K562 (cell line): ENCODE measurements at regions not wholly inside any gene's neighbourhood (a gene's known extent, or its start where the extent isn't known, plus 50 kb on each side); places are given as distances from the start of the nearest gene placed in this dataset.

Experiments used
- ATAC-seq: fragments of 200-7000 bp; cut with Tn5 transposase; 3 replicates; pipeline ENCODE4 v1.9.1; 2020; ENCODE audit warnings: moderate library complexity
- BruUV-seq: library from RNA; stranded (reverse); fragments of 400-500 nt; replicated peaks from 2 replicates; lab custom pipeline; 2021; lab: Mats Ljungman, UMichigan
- CTCF ChIA-PET: fragments of 300-600 bp; formaldehyde crosslinking; extraction: SDS; loops from one replicate; lab custom pipeline; 2021; ENCODE audit warnings: low intra/inter-chr PET ratio; lab: Yijun Ruan, JAX
- POLR2A ChIA-PET: fragments of 300-600, 350-650 bp; sonication (Branson Sonifier 250); formaldehyde crosslinking; extraction: SDS; loops from one replicate; lab custom pipeline; 2021; ENCODE audit warnings: antibody characterized with exemption, inconsistent platforms; lab: Yijun Ruan, JAX
- DNase-seq, 4 experiments: peaks; one replicate each; pipeline versions ENCODE4 v3.0.0 to v3.0.0-alpha.2; 2011 to 2018; ENCODE audit warnings: low spot score in 3 of 4, mixed read lengths in 3 of 4; ENCODE audit errors: extremely low read depth in 1 of 4
- FAIRE-seq: peaks from 2 replicates; lab custom pipeline; 2011; peaks lifted over from hg19 to GRCh38; lab: Jason Lieb, UNC
- H2AFZ ChIP-seq: 2 replicates; pipeline ENCODE4 v1.6.0; 2011; ENCODE audit warnings: low read depth, low read length, control low read depth, inconsistent platforms
- H3K27ac ChIP-seq: fragments of 200-600 bp; 3 replicates; pipeline ENCODE4 v1.8.0; 2011; ENCODE audit warnings: low read depth, mild to moderate bottlenecking, control low read depth, inconsistent platforms, low read length, moderate library complexity, mixed read lengths; ENCODE audit errors: extremely low read depth
- H3K27me3 ChIP-seq, 2 experiments: fragments of 300-600 bp in 1 of 2; 2 replicates in 1 of 2; 3 replicates in 1 of 2; pipeline versions ENCODE4 v1.6.0 to v1.8.0; 2011; ENCODE audit warnings: inconsistent platforms in 2 of 2, low read length in 2 of 2, mild to moderate bottlenecking in 1 of 2, mixed read lengths in 1 of 2, moderate library complexity in 1 of 2; ENCODE audit not compliant: control insufficient read depth in 2 of 2, insufficient read depth in 2 of 2
- H3K36me3 ChIP-seq: fragments of 300-600 bp; 3 replicates; pipeline ENCODE4 v1.8.0; 2011; ENCODE audit warnings: mild to moderate bottlenecking, low read length, inconsistent platforms; ENCODE audit not compliant: control insufficient read depth, insufficient read depth
- H3K4me1 ChIP-seq, 2 experiments: fragments of 200-600 bp in 1 of 2; replicated peaks in 1 of 2; 2 replicates in 1 of 2; 3 replicates in 1 of 2; pipeline versions ENCODE4 v1.5.1 to v1.8.0; 2011; ENCODE audit warnings: inconsistent platforms in 2 of 2, low read length in 2 of 2, mild to moderate bottlenecking in 1 of 2, mixed read lengths in 1 of 2, moderate library complexity in 1 of 2; ENCODE audit not compliant: control insufficient read depth in 2 of 2, insufficient read depth in 2 of 2
- H3K4me2 ChIP-seq: 2 replicates; pipeline ENCODE4 v1.6.1; 2011; ENCODE audit warnings: low read length, control low read depth, inconsistent platforms, mixed read lengths; ENCODE audit not compliant: insufficient read depth
- H3K4me3 ChIP-seq: fragments of 200-600 bp; sonication (generic), shearing (Covaris generic); 2 replicates; pipeline ENCODE4 v1.5.1; 2016; ENCODE audit warnings: control low read depth, inconsistent platforms
- H3K79me2 ChIP-seq: fragments of 200-600 bp; 3 replicates; pipeline ENCODE4 v1.8.0; 2011; ENCODE audit warnings: low read length, inconsistent platforms; ENCODE audit not compliant: control insufficient read depth, insufficient read depth
- H3K9ac ChIP-seq, 2 experiments: 2 replicates each; pipeline versions ENCODE4 v1.6.0 to v1.6.1; 2011; ENCODE audit warnings: low read depth in 2 of 2, low read length in 2 of 2, control low read depth in 1 of 2, inconsistent platforms in 1 of 2, mild to moderate bottlenecking in 1 of 2, mixed read lengths in 1 of 2; ENCODE audit not compliant: insufficient read depth in 1 of 2
- H3K9me1 ChIP-seq: one replicate; pipeline ENCODE4 v1.6.0; 2011; ENCODE audit warnings: inconsistent platforms, mild to moderate bottlenecking, low read length, moderate library complexity; ENCODE audit not compliant: control insufficient read depth, insufficient read depth
- H3K9me3 ChIP-seq: replicated peaks from 2 replicates; pipeline ENCODE4 v1.5.1; 2011; ENCODE audit warnings: low read depth, low read length, inconsistent platforms; ENCODE audit not compliant: control insufficient read depth, insufficient read depth
- H4K20me1 ChIP-seq: replicated peaks from 2 replicates; pipeline ENCODE4 v1.6.1; 2011; ENCODE audit warnings: low read length, inconsistent platforms, mixed read lengths; ENCODE audit not compliant: control insufficient read depth, insufficient read depth
- CTCFL ChIP-seq: IDR thresholded peaks from 2 replicates; pipeline ENCODE4 v1.6.1; 2011; ENCODE audit warnings: borderline replicate concordance, low read depth, mild to moderate bottlenecking, moderate library complexity, low read length; ENCODE audit not compliant: insufficient read depth, poor library complexity, severe bottlenecking
- ERF ChIP-seq: fragments of 450-650 bp; formaldehyde crosslinking; IDR thresholded peaks from 2 replicates; pipeline ENCODE4 v1.4.0; 2020; ENCODE audit warnings: mild to moderate bottlenecking, mixed read lengths
- NBN ChIP-seq: fragments of 450-650 bp; IDR thresholded peaks from 2 replicates; pipeline ENCODE4 v1.6.1; 2016; ENCODE audit warnings: low read depth, mild to moderate bottlenecking
- NFATC3 ChIP-seq: fragments of 450-650 bp; IDR thresholded peaks from 2 replicates; pipeline ENCODE4 v1.6.1; 2017; ENCODE audit warnings: mild to moderate bottlenecking
- NFXL1 ChIP-seq: fragments of 450-650 bp; formaldehyde crosslinking; IDR thresholded peaks from 2 replicates; pipeline ENCODE4 v1.4.0; 2021; ENCODE audit warnings: mild to moderate bottlenecking
- NR0B1 ChIP-seq: fragments of 450-650 bp; IDR thresholded peaks from one replicate; pipeline ENCODE4 v1.6.1; 2018; ENCODE audit warnings: mild to moderate bottlenecking, moderate library complexity; ENCODE audit not compliant: partially characterized antibody
- SAP30 ChIP-seq: fragments of 200-600 bp; sonication (generic); IDR thresholded peaks from 2 replicates; pipeline ENCODE4 v1.6.1; 2012; ENCODE audit warnings: borderline replicate concordance, low read depth, mild to moderate bottlenecking, moderate library complexity, low read length, control low read depth, inconsistent platforms; ENCODE audit not compliant: insufficient read depth, poor library complexity, severe bottlenecking
- TEAD1 ChIP-seq, 2 experiments: fragments of 450-650 bp in 1 of 2; sonication (generic) in 1 of 2; formaldehyde crosslinking; IDR thresholded peaks; 2 replicates each; pipeline versions ENCODE4 v1.4.0 to v1.8.0; 2020 to 2022; ENCODE audit warnings: mild to moderate bottlenecking in 2 of 2, missing genetic modification reagents in 1 of 2
- TEAD4 ChIP-seq, 2 experiments: sonication (generic) in 1 of 2; formaldehyde crosslinking in 1 of 2; IDR thresholded peaks; 2 replicates each; pipeline versions ENCODE4 v1.6.1 to v1.8.0; 2012 to 2022; ENCODE audit warnings: borderline replicate concordance in 1 of 2, inconsistent platforms in 1 of 2, low read length in 1 of 2, mild to moderate bottlenecking in 1 of 2, missing genetic modification reagents in 1 of 2
- TRIM28 ChIP-seq: fragments of 450-650 bp; IDR thresholded peaks from 2 replicates; pipeline ENCODE4 v1.6.1; 2017
- ZFP30 ChIP-seq: fragments of 250-450 bp; sonication (Bioruptor Pico); IDR thresholded peaks from 2 replicates; pipeline ENCODE4 v1.8.0; 2022; ENCODE audit warnings: moderate library complexity, mild to moderate bottlenecking, inconsistent platforms, borderline replicate concordance
- ZNF184 ChIP-seq: sonication (generic); formaldehyde crosslinking; IDR thresholded peaks from 2 replicates; pipeline ENCODE4 v1.5.0; 2020; ENCODE audit warnings: missing genetic modification reagents
- ZNF584 ChIP-seq: fragments of 200-800 bp; sonication (Bioruptor generic); IDR thresholded peaks from 2 replicates; pipeline ENCODE4 v1.6.1; 2016; ENCODE audit warnings: low read depth, mild to moderate bottlenecking, missing genetic modification characterization, missing compliant biosample characterization
- WGBS: fragments of 100-300 bp; shearing (Covaris generic); methylation state at CpG from one replicate; pipeline ENCODE4 v1.1.6; 2016; ENCODE audit warnings: low coverage, mixed read lengths; ENCODE audit not compliant: insufficient coverage; ENCODE audit errors: missing lambda C conversion rate; 5-methylcytosine and 5-hydroxymethylcytosine counted together
- in situ Hi-C: fragments of 300-500 bp; cut with MboI; formaldehyde crosslinking; loops from 4 replicates; pipeline ENCODE4 v1.15.0; 2018; ENCODE audit warnings: inconsistent platforms, mixed read lengths
- intact Hi-C: fragments of 100-400 bp; cut with micrococcal nuclease; formaldehyde crosslinking; loops from 2 replicates; pipeline ENCODE4 v1.14.2; 2022
- TF ChIP-seq, protein P1 (sequence below): fragments of 250-450 bp; sonication (Bioruptor Pico); IDR thresholded peaks from 2 replicates; pipeline ENCODE4 v1.5.0; 2020; ENCODE audit warnings: mild to moderate bottlenecking, borderline replicate concordance
- TF ChIP-seq, protein P2 (sequence below): sonication (generic); formaldehyde crosslinking; IDR thresholded peaks from 2 replicates; pipeline ENCODE4 v1.8.0; 2022; ENCODE audit warnings: mild to moderate bottlenecking, low read depth, missing genetic modification reagents

- no peak overlapping the region for H3K9ac ChIP-seq
- in situ Hi-C loops (no loop called here), intact Hi-C loops (no loop called here)
- no peak for DNase-seq
- CTCF ChIA-PET: no interaction called here
- BruUV-seq: no TSS peak
- H3K27me3 ChIP-seq: no peaks in the 10 kb centered on the region
- FAIRE-seq: no peak
- H3K27ac ChIP-seq: no peak overlapping the region
- H3K4me3 ChIP-seq: no peak overlapping the region
- no peaks in the 10 kb centered on the region for H3K9me1 ChIP-seq
- no peak overlapping the region for H2AFZ ChIP-seq
- no peak for ATAC-seq
- H3K36me3 ChIP-seq: no peaks in the 10 kb centered on the region
- H3K9me3 ChIP-seq: no peaks in the 10 kb centered on the region
- POLR2A ChIA-PET: interaction anchor here (0.7 kb wide), 1 partner anchor 751 kb away, joined by 3 read pairs; no protein-coding TSS in a partner anchor
- H3K4me2 ChIP-seq: no peak overlapping the region
- no peaks in the 10 kb centered on the region for H3K79me2 ChIP-seq
- no peaks in the 10 kb centered on the region for H4K20me1 ChIP-seq
- 3% methylated on average over 8 of the region's 9 CpGs for WGBS
- H3K4me1 ChIP-seq: no peaks in the 10 kb centered on the region
- TF ChIP-seq ERF (CRISPR knock-in tag): no peak
- TF ChIP-seq ZNF184 (CRISPR knock-in tag): no peak
- TF ChIP-seq TEAD4 (IDR thresholded peaks at IDR 0.05; ENCODE audit: low read length): no peak
- TF ChIP-seq TEAD4 (CRISPR knock-in tag; IDR thresholded peaks at IDR 0.05; ENCODE audit: borderline replicate concordance): no peak
- TF ChIP-seq NBN: no peak
- TF ChIP-seq NFXL1: no peak
- TF ChIP-seq, protein P1, sequence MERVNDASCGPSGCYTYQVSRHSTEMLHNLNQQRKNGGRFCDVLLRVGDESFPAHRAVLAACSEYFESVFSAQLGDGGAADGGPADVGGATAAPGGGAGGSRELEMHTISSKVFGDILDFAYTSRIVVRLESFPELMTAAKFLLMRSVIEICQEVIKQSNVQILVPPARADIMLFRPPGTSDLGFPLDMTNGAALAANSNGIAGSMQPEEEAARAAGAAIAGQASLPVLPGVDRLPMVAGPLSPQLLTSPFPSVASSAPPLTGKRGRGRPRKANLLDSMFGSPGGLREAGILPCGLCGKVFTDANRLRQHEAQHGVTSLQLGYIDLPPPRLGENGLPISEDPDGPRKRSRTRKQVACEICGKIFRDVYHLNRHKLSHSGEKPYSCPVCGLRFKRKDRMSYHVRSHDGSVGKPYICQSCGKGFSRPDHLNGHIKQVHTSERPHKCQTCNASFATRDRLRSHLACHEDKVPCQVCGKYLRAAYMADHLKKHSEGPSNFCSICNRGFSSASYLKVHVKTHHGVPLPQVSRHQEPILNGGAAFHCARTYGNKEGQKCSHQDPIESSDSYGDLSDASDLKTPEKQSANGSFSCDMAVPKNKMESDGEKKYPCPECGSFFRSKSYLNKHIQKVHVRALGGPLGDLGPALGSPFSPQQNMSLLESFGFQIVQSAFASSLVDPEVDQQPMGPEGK: no peak
- TF ChIP-seq NFATC3: no peak
- no peak for TF ChIP-seq ZFP30
- no peak for TF ChIP-seq SAP30
- TF ChIP-seq TRIM28: no peak
- TF ChIP-seq TEAD1 (CRISPR knock-in tag; IDR thresholded peaks at IDR 0.05): no peak
- no peak for TF ChIP-seq ZNF584 (CRISPR knock-in tag)
- no peak for TF ChIP-seq CTCFL
- TF ChIP-seq, protein P2, sequence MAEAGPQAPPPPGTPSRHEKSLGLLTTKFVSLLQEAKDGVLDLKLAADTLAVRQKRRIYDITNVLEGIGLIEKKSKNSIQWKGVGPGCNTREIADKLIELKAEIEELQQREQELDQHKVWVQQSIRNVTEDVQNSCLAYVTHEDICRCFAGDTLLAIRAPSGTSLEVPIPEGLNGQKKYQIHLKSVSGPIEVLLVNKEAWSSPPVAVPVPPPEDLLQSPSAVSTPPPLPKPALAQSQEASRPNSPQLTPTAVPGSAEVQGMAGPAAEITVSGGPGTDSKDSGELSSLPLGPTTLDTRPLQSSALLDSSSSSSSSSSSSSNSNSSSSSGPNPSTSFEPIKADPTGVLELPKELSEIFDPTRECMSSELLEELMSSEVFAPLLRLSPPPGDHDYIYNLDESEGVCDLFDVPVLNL: no peak
- TF ChIP-seq NR0B1: no peak
Observed at GRCh38 chr5:167944121-167944852, 347.2 kb upstream of the WWC1 start.
